Tibial nerve (tissue), 4 donors: ENCODE measurements at regions not wholly inside any gene's neighbourhood (a gene's known extent, or its start where the extent isn't known, plus 50 kb on each side); places are given as distances from the start of the nearest gene placed in this dataset.

Experiments
- CTCF ChIP-seq, 5 experiments: fragments of 200-600 bp in 3 of 5; fragments of 450-650 bp in 2 of 5; sonication (generic) in 3 of 5; IDR thresholded peaks; one replicate each; pipeline ENCODE4 v1.5.1; 2016 to 2019; ENCODE audit warnings: antibody characterized with exemption in 5 of 5, mild to moderate bottlenecking in 3 of 5, moderate library complexity in 2 of 5
- EP300 ChIP-seq, 2 donors: sonication (generic); formaldehyde crosslinking; IDR thresholded peaks; one replicate each; pipeline ENCODE4 v1.6.1; 2017; ENCODE audit warnings: antibody characterized with exemption in 2 of 2, mild to moderate bottlenecking in 1 of 2
- POLR2A ChIP-seq, 2 donors: fragments of 450-650 bp; IDR thresholded peaks; one replicate each; pipeline ENCODE4 v1.6.1; 2017; ENCODE audit warnings: antibody characterized with exemption in 2 of 2, mild to moderate bottlenecking in 2 of 2, moderate library complexity in 2 of 2

- TF ChIP-seq CTCF (IDR thresholded peaks at IDR 0.05), result no peak
- no peak for TF ChIP-seq EP300 (IDR thresholded peaks at IDR 0.05)
- no peak for TF ChIP-seq POLR2A (IDR thresholded peaks at IDR 0.05)
Observed at GRCh38 chr4:23942471-23942870, 52.6 kb upstream of the PPARGC1A start.
